Ovary (tissue), 3 donors: ENCODE measurements at regions not wholly inside any gene's neighbourhood (a gene's known extent, or its start where the extent isn't known, plus 50 kb on each side); places are given as distances from the start of the nearest gene placed in this dataset.

Source experiments
- POLR2A ChIP-seq: fragments of 450-650 bp; IDR thresholded peaks from one replicate; pipeline ENCODE4 v1.6.1; 2017; ENCODE audit warnings: antibody characterized with exemption, mild to moderate bottlenecking, moderate library complexity
- TF ChIP-seq, protein P1 (sequence below), 3 donors: fragments of 450-650 bp in 2 of 3; fragments of 200-600 bp in 1 of 3; IDR thresholded peaks; one replicate each; pipeline versions ENCODE4 v1.5.1 to v1.8.0; 2016 to 2022; ENCODE audit warnings: antibody characterized with exemption in 3 of 3, mild to moderate bottlenecking in 1 of 3
- donor health status: DM: no; HTN: no; CAD: no.

DNA sequence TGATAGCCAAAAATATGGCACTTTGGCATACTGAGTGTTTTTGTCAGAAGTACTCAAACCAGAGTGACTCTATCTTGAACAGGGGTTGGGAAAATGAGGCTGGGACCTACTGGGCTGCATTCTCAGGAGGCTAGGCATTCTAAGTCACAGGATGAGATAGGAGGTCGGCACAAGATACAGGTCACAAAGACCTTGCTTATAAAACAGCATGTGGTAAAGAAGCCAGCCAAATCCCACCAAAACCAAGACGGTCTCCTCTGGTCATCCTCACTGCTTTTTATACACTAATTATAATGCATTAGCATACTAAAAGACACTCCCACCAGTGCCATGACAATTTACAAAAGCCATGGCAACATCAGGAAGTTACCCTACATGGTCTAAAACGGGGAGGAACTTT, 985.1 kb downstream of the HACE1 start:
- TF ChIP-seq, protein P1, sequence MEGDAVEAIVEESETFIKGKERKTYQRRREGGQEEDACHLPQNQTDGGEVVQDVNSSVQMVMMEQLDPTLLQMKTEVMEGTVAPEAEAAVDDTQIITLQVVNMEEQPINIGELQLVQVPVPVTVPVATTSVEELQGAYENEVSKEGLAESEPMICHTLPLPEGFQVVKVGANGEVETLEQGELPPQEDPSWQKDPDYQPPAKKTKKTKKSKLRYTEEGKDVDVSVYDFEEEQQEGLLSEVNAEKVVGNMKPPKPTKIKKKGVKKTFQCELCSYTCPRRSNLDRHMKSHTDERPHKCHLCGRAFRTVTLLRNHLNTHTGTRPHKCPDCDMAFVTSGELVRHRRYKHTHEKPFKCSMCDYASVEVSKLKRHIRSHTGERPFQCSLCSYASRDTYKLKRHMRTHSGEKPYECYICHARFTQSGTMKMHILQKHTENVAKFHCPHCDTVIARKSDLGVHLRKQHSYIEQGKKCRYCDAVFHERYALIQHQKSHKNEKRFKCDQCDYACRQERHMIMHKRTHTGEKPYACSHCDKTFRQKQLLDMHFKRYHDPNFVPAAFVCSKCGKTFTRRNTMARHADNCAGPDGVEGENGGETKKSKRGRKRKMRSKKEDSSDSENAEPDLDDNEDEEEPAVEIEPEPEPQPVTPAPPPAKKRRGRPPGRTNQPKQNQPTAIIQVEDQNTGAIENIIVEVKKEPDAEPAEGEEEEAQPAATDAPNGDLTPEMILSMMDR (IDR thresholded peaks at IDR 0.05), result no peak
- no peak for TF ChIP-seq POLR2A
